ENCODE measurements at regions not wholly inside any gene's neighbourhood (a gene's known extent, or its start where the extent isn't known, plus 50 kb on each side); places are given as distances from the start of the nearest gene placed in this dataset.

DNA sequence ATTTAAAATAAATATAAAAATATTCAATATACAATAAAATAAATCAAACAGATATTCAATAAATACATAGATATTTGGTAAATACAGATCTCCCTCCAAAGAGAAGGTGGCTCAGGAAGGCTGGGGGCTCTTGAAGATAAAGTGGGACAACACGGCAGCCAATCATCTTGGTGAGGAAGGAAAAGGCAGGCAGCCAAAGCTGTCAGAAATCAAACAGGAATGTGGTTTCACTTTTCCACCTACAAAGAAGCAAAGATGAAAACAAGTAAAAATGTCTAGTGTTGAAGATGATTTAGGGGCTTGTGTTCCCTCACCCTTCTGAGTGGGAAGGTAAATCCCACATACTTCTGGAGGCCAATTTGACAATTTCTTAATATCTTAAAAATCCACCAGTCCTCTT lies 85.7 kb downstream of the B3GNT2 start:
- no peak overlapping the region for H2AFZ ChIP-seq (ENCODE audit: low read depth, low read length)
- H3K36me3 ChIP-seq (ENCODE audit: insufficient read depth, low read length): no peaks in the 10 kb centered on the region
- H3K27me3 ChIP-seq (ENCODE audit: insufficient read depth, low read length): no peaks in the 10 kb centered on the region
- H3K9me3 ChIP-seq (ENCODE audit: low read length): peaks cover 7% of the 10 kb centered on the region
- H3K4me3 ChIP-seq (ENCODE audit: low read length): no peak overlapping the region
- no peaks in the 10 kb centered on the region for H3K4me1 ChIP-seq (ENCODE audit: insufficient read depth, low read length)

DNA sequence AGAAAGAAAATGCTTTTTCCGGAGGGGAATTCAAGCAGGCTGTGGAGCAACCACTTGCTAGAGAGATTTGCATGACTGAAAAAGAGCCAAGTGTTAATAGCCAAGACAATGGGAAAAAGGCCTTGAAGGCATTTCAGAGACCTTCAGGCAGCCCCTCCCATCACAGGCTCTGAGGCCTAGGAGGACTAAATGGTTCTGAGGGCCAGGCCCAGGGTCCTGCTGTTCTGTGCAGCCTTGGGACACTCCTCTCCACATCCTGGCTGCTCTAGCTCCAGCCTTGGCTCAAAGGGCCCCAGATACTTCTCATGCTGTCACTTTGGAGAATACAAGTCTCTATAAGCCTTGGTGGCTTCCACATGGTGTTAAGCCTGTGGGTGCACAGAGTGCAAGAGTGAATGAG lies 81.8 kb downstream of the B3GNT2 start:
- H3K4me3 ChIP-seq (ENCODE audit: low read length): no peak overlapping the region
- H3K36me3 ChIP-seq (ENCODE audit: insufficient read depth, low read length): no peaks in the 10 kb centered on the region
- no peaks in the 10 kb centered on the region for H3K4me1 ChIP-seq (ENCODE audit: insufficient read depth, low read length)
- peaks cover 7% of the 10 kb centered on the region for H3K9me3 ChIP-seq (ENCODE audit: low read length)
- H2AFZ ChIP-seq (ENCODE audit: low read depth, low read length): no peak overlapping the region
- H3K27me3 ChIP-seq (ENCODE audit: insufficient read depth, low read length): no peaks in the 10 kb centered on the region
